ENCODE measurements at regions not wholly inside any gene's neighbourhood (a gene's known extent, or its start where the extent isn't known, plus 50 kb on each side); places are given as distances from the start of the nearest gene placed in this dataset.
A peak's percentile ranks its signal among the peaks of the same experiment; 100 is the strongest.

DNA sequence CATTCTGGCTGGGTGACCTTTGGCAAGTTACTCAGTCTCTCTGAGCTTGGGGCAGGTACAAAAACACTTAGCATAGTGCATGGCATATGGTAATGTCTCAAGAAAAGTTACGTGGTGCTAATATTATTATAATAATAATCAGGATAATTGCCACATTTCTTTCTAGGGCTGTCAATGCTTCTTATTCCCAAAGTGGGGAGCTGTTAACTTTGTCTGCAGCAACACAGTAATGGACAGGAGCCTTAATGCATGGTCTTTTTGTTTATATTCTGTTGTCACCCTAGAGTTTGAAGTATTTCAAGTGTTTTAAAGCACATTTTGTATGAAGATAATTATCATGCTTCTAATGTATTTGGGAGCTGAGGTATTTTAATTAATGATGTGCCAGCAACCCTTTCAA, 121.8 kb downstream of the FHIP1A start:
- TF ChIP-seq, protein P1, sequence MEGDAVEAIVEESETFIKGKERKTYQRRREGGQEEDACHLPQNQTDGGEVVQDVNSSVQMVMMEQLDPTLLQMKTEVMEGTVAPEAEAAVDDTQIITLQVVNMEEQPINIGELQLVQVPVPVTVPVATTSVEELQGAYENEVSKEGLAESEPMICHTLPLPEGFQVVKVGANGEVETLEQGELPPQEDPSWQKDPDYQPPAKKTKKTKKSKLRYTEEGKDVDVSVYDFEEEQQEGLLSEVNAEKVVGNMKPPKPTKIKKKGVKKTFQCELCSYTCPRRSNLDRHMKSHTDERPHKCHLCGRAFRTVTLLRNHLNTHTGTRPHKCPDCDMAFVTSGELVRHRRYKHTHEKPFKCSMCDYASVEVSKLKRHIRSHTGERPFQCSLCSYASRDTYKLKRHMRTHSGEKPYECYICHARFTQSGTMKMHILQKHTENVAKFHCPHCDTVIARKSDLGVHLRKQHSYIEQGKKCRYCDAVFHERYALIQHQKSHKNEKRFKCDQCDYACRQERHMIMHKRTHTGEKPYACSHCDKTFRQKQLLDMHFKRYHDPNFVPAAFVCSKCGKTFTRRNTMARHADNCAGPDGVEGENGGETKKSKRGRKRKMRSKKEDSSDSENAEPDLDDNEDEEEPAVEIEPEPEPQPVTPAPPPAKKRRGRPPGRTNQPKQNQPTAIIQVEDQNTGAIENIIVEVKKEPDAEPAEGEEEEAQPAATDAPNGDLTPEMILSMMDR (conservative IDR thresholded peaks at IDR 0.05; ENCODE audit: control insufficient read depth, insufficient read depth, low read depth, low read length), result no peak
- no peak for DNase-seq (ENCODE audit: low read depth)
- H3K4me3 ChIP-seq (ENCODE audit: control insufficient read depth, low read depth, low read length), result no peak overlapping the region

GRCh38 chr4:151532001-151532708, 123.2 kb downstream of the FHIP1A start:
- DNase-seq (ENCODE audit: low read depth), result no peak
- TF ChIP-seq, protein P1 (conservative IDR thresholded peaks at IDR 0.05; ENCODE audit: control insufficient read depth, insufficient read depth, low read depth, low read length), result no peak
- H3K4me3 ChIP-seq (ENCODE audit: control insufficient read depth, low read depth, low read length), result no peak overlapping the region

- TF ChIP-seq, protein P1 (conservative IDR thresholded peaks at IDR 0.05; ENCODE audit: control insufficient read depth, insufficient read depth, low read depth, low read length), result no peak
- no peak overlapping the region for H3K4me3 ChIP-seq (ENCODE audit: control insufficient read depth, low read depth, low read length)
- DNase-seq (ENCODE audit: low read depth), result no peak
These were observed 125.2 kb downstream of the FHIP1A start for GRCh38 chr4:151534195-151534594.

- TF ChIP-seq, protein P1 (conservative IDR thresholded peaks at IDR 0.05; ENCODE audit: control insufficient read depth, insufficient read depth, low read depth, low read length), result no peak
- H3K4me3 ChIP-seq (ENCODE audit: control insufficient read depth, low read depth, low read length), result no peak overlapping the region
- no peak for DNase-seq (ENCODE audit: low read depth)
These were observed 126.4 kb downstream of the FHIP1A start for GRCh38 chr4:151535366-151535765.

DNA sequence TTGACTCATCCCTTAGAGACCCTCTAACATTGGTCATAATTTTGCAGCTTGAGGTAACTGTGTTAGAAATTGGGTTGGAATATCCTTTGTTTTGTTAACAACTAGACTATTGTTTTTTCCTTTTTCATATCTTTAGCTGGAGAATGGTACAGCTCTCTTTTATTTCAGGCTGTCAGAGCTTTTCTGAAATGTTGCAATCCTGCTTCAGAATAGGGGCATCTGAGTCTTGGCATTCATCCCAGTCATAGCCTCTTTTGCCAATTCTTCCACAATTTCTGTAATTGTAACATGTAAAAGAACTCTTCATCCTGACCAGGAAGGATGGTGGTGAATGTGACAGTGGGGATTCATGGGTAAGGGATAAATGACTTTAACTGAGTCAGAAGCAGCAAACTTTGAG, 128.7 kb downstream of the FHIP1A start:
- no peak overlapping the region for H3K4me3 ChIP-seq (ENCODE audit: control insufficient read depth, low read depth, low read length)
- TF ChIP-seq, protein P1 (conservative IDR thresholded peaks at IDR 0.05; ENCODE audit: control insufficient read depth, insufficient read depth, low read depth, low read length), result no peak
- DNase-seq (ENCODE audit: low read depth), result peak; percentile 51

- DNase-seq (ENCODE audit: low read depth), result no peak
- TF ChIP-seq, protein P1 (conservative IDR thresholded peaks at IDR 0.05; ENCODE audit: control insufficient read depth, insufficient read depth, low read depth, low read length), result no peak
- H3K4me3 ChIP-seq (ENCODE audit: control insufficient read depth, low read depth, low read length), result no peak overlapping the region
These were observed 130.0 kb downstream of the FHIP1A start for GRCh38 chr4:151538963-151539362.
